Colonic mucosa (tissue), 4 donors: ENCODE measurements at regions not wholly inside any gene's neighbourhood (a gene's known extent, or its start where the extent isn't known, plus 50 kb on each side); places are given as distances from the start of the nearest gene placed in this dataset.
A peak's percentile ranks its signal among the peaks of the same experiment; 100 is the strongest.
"Not testable (repeated sequence)": the region's sequence is repeated elsewhere in the genome, so short reads cannot be mapped to it uniquely, and the experiment has no call there.

Experiments used
- DNase-seq: peaks from one replicate; pipeline ENCODE4 v3.0.0-alpha.2; 2020
- H3K27ac ChIP-seq: fragments of 200-600 bp; one replicate; pipeline ENCODE4 v1.8.0; 2021
- H3K27me3 ChIP-seq: fragments of 200-600 bp; one replicate; pipeline ENCODE4 v1.8.0; 2021
- H3K36me3 ChIP-seq: fragments of 200-600 bp; one replicate; pipeline ENCODE4 v1.8.0; 2021
- H3K4me1 ChIP-seq: fragments of 200-600 bp; one replicate; pipeline ENCODE4 v1.8.0; 2021; ENCODE audit warnings: mild to moderate bottlenecking
- H3K4me3 ChIP-seq: fragments of 200-600 bp; one replicate; pipeline ENCODE4 v1.8.0; 2021
- H3K9ac ChIP-seq, 2 donors: one replicate each; pipeline ENCODE4 v1.7.0; 2013; ENCODE audit warnings: control low read depth in 2 of 2, low read depth in 2 of 2, low read length in 2 of 2
- H3K9me3 ChIP-seq: fragments of 200-600 bp; one replicate; pipeline ENCODE4 v1.8.0; 2021
- intact Hi-C: fragments of 100-400 bp; cut with DNase I; formaldehyde crosslinking; loops from one replicate; pipeline ENCODE4 v1.14.1; 2022
- TF ChIP-seq, protein P1 (sequence below): fragments of 200-600 bp; IDR thresholded peaks from one replicate; pipeline ENCODE4 v1.8.0; 2022; ENCODE audit warnings: antibody characterized with exemption, mild to moderate bottlenecking
- donor health status: healthy.
- donor health status: DM: no; HTN: no; CAD: no.
- donor health status: DM: no; HTN: no; CAD: no.

GRCh38 chr12:104887452-104887851 is 70.6 kb downstream of the SLC41A2 start:
- H3K4me1 ChIP-seq: no peaks in the 10 kb centered on the region
- no peak for DNase-seq
- no peaks in the 10 kb centered on the region for H3K36me3 ChIP-seq
- TF ChIP-seq, protein P1, sequence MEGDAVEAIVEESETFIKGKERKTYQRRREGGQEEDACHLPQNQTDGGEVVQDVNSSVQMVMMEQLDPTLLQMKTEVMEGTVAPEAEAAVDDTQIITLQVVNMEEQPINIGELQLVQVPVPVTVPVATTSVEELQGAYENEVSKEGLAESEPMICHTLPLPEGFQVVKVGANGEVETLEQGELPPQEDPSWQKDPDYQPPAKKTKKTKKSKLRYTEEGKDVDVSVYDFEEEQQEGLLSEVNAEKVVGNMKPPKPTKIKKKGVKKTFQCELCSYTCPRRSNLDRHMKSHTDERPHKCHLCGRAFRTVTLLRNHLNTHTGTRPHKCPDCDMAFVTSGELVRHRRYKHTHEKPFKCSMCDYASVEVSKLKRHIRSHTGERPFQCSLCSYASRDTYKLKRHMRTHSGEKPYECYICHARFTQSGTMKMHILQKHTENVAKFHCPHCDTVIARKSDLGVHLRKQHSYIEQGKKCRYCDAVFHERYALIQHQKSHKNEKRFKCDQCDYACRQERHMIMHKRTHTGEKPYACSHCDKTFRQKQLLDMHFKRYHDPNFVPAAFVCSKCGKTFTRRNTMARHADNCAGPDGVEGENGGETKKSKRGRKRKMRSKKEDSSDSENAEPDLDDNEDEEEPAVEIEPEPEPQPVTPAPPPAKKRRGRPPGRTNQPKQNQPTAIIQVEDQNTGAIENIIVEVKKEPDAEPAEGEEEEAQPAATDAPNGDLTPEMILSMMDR: no peak
- no peak overlapping the region for H3K4me3 ChIP-seq
- no peaks in the 10 kb centered on the region for H3K9me3 ChIP-seq
- H3K27ac ChIP-seq: no peak overlapping the region
- intact Hi-C loops: no loop called here
- no peak overlapping the region for H3K9ac ChIP-seq
- no peaks in the 10 kb centered on the region for H3K27me3 ChIP-seq

DNA sequence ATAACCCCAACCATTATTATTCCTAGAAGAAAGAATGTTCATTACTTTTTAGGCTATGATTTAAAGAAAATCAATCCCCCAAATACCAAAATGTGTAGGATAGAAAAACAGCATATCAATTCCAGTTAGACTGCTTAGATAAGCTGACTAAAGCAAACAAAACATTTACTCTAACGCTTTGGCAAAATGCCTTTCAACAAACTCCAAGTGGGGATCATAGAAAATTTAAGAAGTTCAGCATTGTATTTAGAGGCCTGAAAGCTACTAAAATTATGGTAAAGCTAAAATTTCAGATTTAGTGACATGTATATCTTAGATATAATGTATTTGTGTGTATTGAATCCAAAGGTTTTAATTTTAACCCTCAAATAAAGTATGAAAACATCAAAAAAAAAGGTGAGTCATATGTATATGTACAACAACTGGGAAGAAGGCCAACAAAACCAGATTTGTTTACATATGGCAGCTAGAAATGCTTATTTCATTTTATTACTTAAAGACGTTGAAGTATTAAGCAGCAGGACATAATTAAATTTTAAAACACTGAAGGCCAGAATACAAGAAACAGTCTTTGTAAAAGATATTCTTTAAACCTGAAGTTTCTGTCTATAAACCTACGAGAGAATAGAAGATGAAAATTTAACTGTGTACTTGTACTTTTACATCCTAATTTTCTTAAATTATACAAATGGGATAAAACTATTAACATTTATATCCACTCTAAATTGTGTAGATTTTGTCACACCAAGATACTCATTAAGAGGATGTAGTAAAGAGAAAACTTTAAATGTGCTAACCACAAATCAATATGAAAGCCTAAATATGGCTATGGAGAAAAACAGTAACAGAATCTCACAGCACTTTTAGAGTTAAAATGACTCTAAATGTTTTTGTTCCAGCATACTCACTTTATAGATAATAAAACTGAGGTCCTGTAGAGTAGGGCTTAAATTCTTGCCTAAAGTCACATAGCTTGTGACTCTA is 71.4 kb downstream of the SLC41A2 start:
- H3K36me3 ChIP-seq: no peaks in the 10 kb centered on the region
- no peak overlapping the region for H3K4me3 ChIP-seq
- intact Hi-C loops: no loop called here
- no peak for DNase-seq
- no peak overlapping the region for H3K9ac ChIP-seq
- H3K27ac ChIP-seq: no peak overlapping the region
- H3K4me1 ChIP-seq: no peaks in the 10 kb centered on the region
- TF ChIP-seq, protein P1: no peak
- no peaks in the 10 kb centered on the region for H3K27me3 ChIP-seq
- no peaks in the 10 kb centered on the region for H3K9me3 ChIP-seq

- H3K4me1 ChIP-seq, H3K27me3 ChIP-seq, H3K9ac ChIP-seq, H3K36me3 ChIP-seq, DNase-seq, H3K9me3 ChIP-seq, H3K27ac ChIP-seq, H3K4me3 ChIP-seq: not testable (repeated sequence)
- intact Hi-C loops: loop anchor here (10.0 kb wide), 1 partner anchor 494 kb away; no protein-coding TSS in a partner anchor
Observed at GRCh38 chr12:104878858-104879257, 79.2 kb downstream of the SLC41A2 start.

- intact Hi-C loops: loop anchor here (10.0 kb wide), 1 partner anchor 492 kb away; no protein-coding TSS in a partner anchor
- TF ChIP-seq, protein P1: peak; percentile 30
- DNase-seq: peak; percentile 23
Observed at GRCh38 chr12:104877103-104877705, 80.9 kb downstream of the SLC41A2 start.

GRCh38 chr12:104873374-104873773 is 84.7 kb downstream of the SLC41A2 start:
- H3K27me3 ChIP-seq: no peaks in the 10 kb centered on the region
- TF ChIP-seq, protein P1: no peak
- H3K9me3 ChIP-seq: no peaks in the 10 kb centered on the region
- intact Hi-C loops: loop anchor here (10.0 kb wide), 1 partner anchor 489 kb away; no protein-coding TSS in a partner anchor
- H3K36me3 ChIP-seq: no peaks in the 10 kb centered on the region
- no peak overlapping the region for H3K27ac ChIP-seq
- no peak overlapping the region for H3K4me3 ChIP-seq
- no peak overlapping the region for H3K9ac ChIP-seq
- no peak for DNase-seq
- no peaks in the 10 kb centered on the region for H3K4me1 ChIP-seq

More at GRCh38 chr12:104877103-104877705, 80.9 kb downstream of the SLC41A2 start:
- Histone ChIP-seq H3K9ac (no peak overlapping the region), H3K4me3 (no peak overlapping the region), H3K4me1 (no peaks in the 10 kb centered on the region), H3K9me3 (no peaks in the 10 kb centered on the region), H3K36me3 (no peaks in the 10 kb centered on the region), H3K27me3 (no peaks in the 10 kb centered on the region), H3K27ac (no peak overlapping the region)
